WERI-Rb-1 (cell line): ENCODE measurements at regions not wholly inside any gene's neighbourhood (a gene's known extent, or its start where the extent isn't known, plus 50 kb on each side); places are given as distances from the start of the nearest gene placed in this dataset.

ENCODE experiments used
- DNase-seq: peaks from one replicate; pipeline ENCODE4 v3.0.0-alpha.2; 2020
- H3K27ac ChIP-seq: fragments of 250-450 bp; sonication (Bioruptor Pico); 2 replicates; pipeline ENCODE4 v1.5.1; 2020; ENCODE audit warnings: mild to moderate bottlenecking, moderate library complexity
- H3K27me3 ChIP-seq: fragments of 250-450 bp; sonication (Bioruptor Pico); 2 replicates; pipeline ENCODE4 v1.5.1; 2021; ENCODE audit warnings: mild to moderate bottlenecking, low read depth, moderate library complexity; ENCODE audit not compliant: insufficient read depth, severe bottlenecking
- H3K36me3 ChIP-seq: fragments of 250-450 bp; sonication (Bioruptor Pico); 2 replicates; pipeline ENCODE4 v1.5.1; 2020; ENCODE audit warnings: mild to moderate bottlenecking, moderate library complexity
- H3K4me3 ChIP-seq: 2 replicates; pipeline ENCODE4 v1.5.1; 2011; ENCODE audit warnings: low read depth, mild to moderate bottlenecking, control low read depth, low read length
- H3K9me3 ChIP-seq: fragments of 250-450 bp; sonication (Bioruptor Pico); 2 replicates; pipeline ENCODE4 v1.5.1; 2021; ENCODE audit warnings: mild to moderate bottlenecking, moderate library complexity; ENCODE audit not compliant: severe bottlenecking
- TF ChIP-seq, protein P1 (sequence below): IDR thresholded peaks from 2 replicates; pipeline ENCODE4 v1.5.1; 2011; ENCODE audit warnings: low read depth, mild to moderate bottlenecking, control low read depth, inconsistent platforms, low read length

DNA sequence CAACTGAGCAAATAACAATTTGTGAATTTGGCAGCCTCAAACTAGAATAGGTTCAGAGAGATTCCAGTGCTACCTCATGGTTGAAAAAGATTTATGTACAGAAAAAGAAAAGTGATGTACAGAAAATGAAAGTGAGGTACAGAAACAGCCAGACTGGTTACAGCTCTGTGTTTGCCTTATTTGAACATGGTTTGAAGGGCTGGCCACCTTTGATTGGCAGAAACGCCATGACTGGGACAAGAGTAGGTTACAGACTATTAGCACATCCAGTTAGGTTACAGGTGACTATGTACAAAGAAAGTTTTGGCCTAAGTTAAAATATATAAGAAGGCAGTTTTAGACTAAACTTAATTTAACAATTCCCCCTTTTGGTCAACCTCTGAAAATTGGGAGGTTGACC lies 309.4 kb downstream of the BTG1 start:
- DNase-seq = no peak
- Histone ChIP-seq H3K9me3 (no peaks in the 10 kb centered on the region), H3K36me3 (no peaks in the 10 kb centered on the region), H3K4me3 (no peak overlapping the region), H3K27me3 (no peaks in the 10 kb centered on the region), H3K27ac (no peak overlapping the region)
- TF ChIP-seq, protein P1, sequence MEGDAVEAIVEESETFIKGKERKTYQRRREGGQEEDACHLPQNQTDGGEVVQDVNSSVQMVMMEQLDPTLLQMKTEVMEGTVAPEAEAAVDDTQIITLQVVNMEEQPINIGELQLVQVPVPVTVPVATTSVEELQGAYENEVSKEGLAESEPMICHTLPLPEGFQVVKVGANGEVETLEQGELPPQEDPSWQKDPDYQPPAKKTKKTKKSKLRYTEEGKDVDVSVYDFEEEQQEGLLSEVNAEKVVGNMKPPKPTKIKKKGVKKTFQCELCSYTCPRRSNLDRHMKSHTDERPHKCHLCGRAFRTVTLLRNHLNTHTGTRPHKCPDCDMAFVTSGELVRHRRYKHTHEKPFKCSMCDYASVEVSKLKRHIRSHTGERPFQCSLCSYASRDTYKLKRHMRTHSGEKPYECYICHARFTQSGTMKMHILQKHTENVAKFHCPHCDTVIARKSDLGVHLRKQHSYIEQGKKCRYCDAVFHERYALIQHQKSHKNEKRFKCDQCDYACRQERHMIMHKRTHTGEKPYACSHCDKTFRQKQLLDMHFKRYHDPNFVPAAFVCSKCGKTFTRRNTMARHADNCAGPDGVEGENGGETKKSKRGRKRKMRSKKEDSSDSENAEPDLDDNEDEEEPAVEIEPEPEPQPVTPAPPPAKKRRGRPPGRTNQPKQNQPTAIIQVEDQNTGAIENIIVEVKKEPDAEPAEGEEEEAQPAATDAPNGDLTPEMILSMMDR = no peak

- no peaks in the 10 kb centered on the region for H3K27me3 ChIP-seq
- H3K27ac ChIP-seq = no peak overlapping the region
- no peak overlapping the region for H3K4me3 ChIP-seq
- TF ChIP-seq, protein P1 = no peak
- H3K36me3 ChIP-seq = no peaks in the 10 kb centered on the region
- H3K9me3 ChIP-seq = no peaks in the 10 kb centered on the region
- no peak for DNase-seq
These were observed 310.0 kb downstream of the BTG1 start for GRCh38 chr12:91835693-91836092.

DNA sequence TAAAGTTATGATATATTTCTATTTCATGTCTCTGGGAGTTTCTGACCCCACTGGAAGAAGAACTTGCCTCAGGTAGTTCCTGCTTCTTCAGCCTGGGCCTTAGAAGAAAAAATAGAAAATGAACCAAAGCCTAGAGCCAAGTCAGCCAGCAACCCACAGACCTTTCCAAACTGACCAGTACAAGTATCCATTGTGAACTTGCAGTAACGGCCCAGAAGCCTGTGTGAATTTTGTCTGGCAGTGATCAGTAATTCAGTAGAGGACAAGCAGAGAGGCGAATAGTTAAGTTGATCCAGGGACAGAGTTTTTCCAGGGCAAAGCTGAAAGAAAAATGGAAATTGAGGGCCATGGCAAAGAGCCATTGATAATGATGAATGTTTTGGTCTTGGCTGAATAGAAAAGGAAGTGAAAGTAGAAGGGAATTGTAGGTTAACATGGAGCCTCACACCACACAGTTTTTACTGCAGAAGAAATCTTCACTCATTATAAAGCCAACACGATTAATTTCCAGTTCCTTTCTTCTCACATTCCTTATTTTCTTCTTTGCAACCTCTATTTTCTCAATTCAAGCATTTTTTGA lies 311.8 kb downstream of the BTG1 start:
- Histone ChIP-seq H3K27me3 (no peaks in the 10 kb centered on the region), H3K36me3 (no peaks in the 10 kb centered on the region), H3K4me3 (no peak overlapping the region), H3K9me3 (no peaks in the 10 kb centered on the region), H3K27ac (no peak overlapping the region)
- TF ChIP-seq, protein P1 = no peak
- DNase-seq = no peak

- Histone ChIP-seq H3K4me3 (no peak overlapping the region), H3K36me3 (no peaks in the 10 kb centered on the region), H3K27me3 (no peaks in the 10 kb centered on the region), H3K27ac (no peak overlapping the region), H3K9me3 (no peaks in the 10 kb centered on the region)
- no peak for DNase-seq
- TF ChIP-seq, protein P1 = no peak
These were observed 319.6 kb downstream of the BTG1 start for GRCh38 chr12:91825999-91826398.

GRCh38 chr12:91824991-91825390 lies 320.7 kb downstream of the BTG1 start:
- no peak overlapping the region for H3K27ac ChIP-seq
- H3K9me3 ChIP-seq = no peaks in the 10 kb centered on the region
- TF ChIP-seq, protein P1 = no peak
- H3K27me3 ChIP-seq = no peaks in the 10 kb centered on the region
- H3K36me3 ChIP-seq = no peaks in the 10 kb centered on the region
- no peak overlapping the region for H3K4me3 ChIP-seq
- DNase-seq = no peak

GRCh38 chr12:91819132-91819447 lies 326.6 kb downstream of the BTG1 start:
- TF ChIP-seq, protein P1 = no peak

More at GRCh38 chr12:91819132-91819447, 326.6 kb downstream of the BTG1 start:
- Histone ChIP-seq H3K36me3 (no peaks in the 10 kb centered on the region), H3K4me3 (no peak overlapping the region), H3K27me3 (no peaks in the 10 kb centered on the region), H3K9me3 (no peaks in the 10 kb centered on the region), H3K27ac (no peak overlapping the region)
- DNase-seq = no peak
